M059J (cell line): ENCODE measurements at regions not wholly inside any gene's neighbourhood (a gene's known extent, or its start where the extent isn't known, plus 50 kb on each side); places are given as distances from the start of the nearest gene placed in this dataset.
"Not testable (repeated sequence)": the region's sequence is repeated elsewhere in the genome, so short reads cannot be mapped to it uniquely, and the experiment has no call there.

Experiments used
- DNase-seq: peaks from one replicate; pipeline ENCODE4 v3.0.0-alpha.2; 2012; ENCODE audit warnings: low read depth

GRCh38 chr2:234802071-234802844 lies 149.6 kb upstream of the SH3BP4 start:
- DNase-seq: no peak

- no peak for DNase-seq
Observed at GRCh38 chr2:234797566-234798250, 154.1 kb upstream of the SH3BP4 start.

- DNase-seq: peak; percentile 10
Observed at GRCh38 chr2:234796045-234796591, 155.7 kb upstream of the SH3BP4 start.

- DNase-seq: peak; percentile 68
Observed at GRCh38 chr2:234795272-234795920, 156.4 kb upstream of the SH3BP4 start.

GRCh38 chr2:234794866-234795265 lies 157.0 kb upstream of the SH3BP4 start:
- DNase-seq: no peak

- DNase-seq: no peak
Observed at GRCh38 chr2:234793212-234793785, 158.5 kb upstream of the SH3BP4 start.

DNA sequence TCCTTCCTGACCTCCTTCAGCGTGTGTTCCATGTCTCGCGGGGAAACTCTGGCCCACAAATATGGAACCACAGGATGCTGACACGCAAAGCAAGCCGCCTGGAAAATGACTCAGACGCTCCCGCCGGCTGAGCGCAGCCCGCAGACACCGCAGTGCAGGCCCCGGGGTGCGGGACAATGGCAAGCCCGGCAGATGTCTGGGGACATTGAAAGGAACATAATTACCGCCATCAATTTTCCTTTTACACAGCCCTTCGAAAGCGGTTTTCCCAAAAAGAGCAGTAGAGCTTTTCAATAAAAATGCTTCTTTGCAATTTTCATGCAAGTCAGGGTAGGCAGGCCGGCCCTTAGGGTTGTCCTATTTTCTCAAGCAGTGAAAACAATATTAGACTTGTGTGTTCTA lies 159.2 kb upstream of the SH3BP4 start:
- peak; percentile 90 for DNase-seq

- not testable (repeated sequence) for DNase-seq
Observed at GRCh38 chr2:234792096-234792495, 159.7 kb upstream of the SH3BP4 start.

DNA sequence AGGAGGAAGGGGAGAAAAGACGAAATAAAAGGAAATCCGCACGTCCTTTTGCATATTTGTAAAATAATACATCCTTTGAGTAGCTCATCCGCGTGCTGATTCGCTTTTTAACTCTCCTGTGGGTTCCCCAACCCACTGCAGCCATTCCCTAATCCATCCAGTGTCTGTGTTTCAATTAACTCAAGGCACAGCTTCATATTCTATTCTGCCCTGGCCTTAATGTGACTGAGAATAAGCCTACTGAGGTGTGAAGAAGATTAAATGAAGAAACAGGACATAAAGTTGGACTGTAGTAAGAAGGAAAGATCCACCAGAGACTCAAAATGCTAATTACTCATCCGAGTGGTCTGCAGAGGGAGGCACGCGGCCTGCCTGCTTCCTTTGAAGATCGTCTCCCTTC lies 161.4 kb upstream of the SH3BP4 start:
- no peak for DNase-seq

- DNase-seq: no peak
Observed at GRCh38 chr2:234789556-234790325, 162.1 kb upstream of the SH3BP4 start.

GRCh38 chr2:234788841-234789240 lies 163.0 kb upstream of the SH3BP4 start:
- DNase-seq: no peak

DNA sequence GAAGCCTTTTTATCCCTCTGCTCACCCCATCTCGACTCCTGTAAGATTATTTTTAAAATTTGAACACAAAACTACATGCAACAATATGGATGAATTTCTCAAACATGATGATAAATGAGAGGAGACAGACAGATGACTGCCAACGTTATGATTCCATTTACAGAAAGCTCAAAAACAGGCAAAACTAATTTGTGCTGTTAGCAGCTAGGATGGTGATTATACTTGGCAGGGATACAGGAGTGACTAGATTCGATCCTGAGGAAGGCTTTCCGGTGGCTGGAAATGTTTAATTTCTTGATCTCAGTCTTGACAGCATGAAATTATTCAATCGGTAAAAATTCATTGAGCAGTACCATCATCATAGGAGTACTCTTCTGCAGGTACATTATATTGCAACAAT lies 163.4 kb upstream of the SH3BP4 start:
- DNase-seq: no peak

DNA sequence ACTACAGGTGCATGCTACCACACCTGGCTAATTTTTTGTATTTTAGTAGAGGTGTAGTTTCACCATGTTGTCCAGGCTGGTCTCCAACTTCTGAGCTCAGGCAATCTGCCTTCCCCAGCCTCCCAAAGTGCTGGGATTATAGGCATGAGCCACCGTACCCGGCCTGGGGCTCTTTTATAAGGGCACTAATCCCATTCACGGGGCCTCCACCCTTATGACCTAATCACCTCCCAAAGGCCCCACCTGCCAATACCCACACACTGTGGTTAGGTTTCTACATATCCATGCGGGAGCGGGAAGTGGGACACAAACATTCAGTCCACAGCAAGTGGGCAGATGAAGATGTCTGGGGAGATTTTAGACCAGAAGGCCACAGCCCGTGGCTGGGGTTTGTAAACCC lies 164.7 kb upstream of the SH3BP4 start:
- DNase-seq: no peak

GRCh38 chr2:234773764-234774409 lies 177.9 kb upstream of the SH3BP4 start:
- no peak for DNase-seq

DNA sequence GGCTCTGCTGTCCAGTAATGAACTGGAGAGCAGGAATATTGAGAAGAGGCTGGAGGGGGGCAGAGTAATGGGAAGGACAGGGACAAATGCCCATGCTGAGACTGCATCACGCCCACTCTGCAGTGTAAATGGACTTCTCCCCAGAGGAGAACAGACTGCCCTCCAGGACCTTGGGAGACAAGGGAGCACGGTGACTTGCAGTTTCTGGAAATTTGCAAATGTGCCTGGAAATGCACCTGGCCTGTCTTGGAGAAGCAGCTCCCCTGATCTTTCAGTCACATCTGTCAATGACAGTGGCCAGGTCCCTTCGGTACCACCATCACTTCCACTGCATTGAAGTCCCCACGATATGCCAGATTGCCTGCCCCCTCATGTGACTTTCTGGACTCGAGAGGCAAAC lies 178.7 kb upstream of the SH3BP4 start:
- DNase-seq: no peak

- DNase-seq: no peak
Observed at GRCh38 chr2:234772733-234773060, 179.1 kb upstream of the SH3BP4 start.

GRCh38 chr2:234771980-234772732 lies 179.7 kb upstream of the SH3BP4 start:
- peak; percentile 80 for DNase-seq

DNA sequence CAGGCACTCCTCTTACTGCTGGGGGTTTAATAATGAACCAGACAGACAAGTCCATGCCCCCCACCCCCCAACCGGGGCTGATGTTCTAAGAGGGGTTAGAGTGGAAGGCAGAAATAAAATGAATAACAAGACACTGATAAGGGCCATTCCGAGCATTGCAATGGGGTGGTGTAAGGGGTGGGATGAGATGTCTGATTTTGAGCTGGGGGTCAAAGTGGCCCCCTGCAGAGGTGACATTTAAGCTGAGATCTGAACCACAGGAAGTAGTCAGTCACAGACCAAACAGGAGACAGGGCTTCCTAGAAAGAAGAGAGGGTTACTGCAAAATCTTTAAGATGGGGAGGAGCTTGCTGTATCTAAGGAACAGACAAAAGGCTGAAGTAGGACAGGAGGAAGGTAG lies 180.6 kb upstream of the SH3BP4 start:
- no peak for DNase-seq

GRCh38 chr2:234770715-234771141 lies 181.1 kb upstream of the SH3BP4 start:
- no peak for DNase-seq

- DNase-seq: peak; percentile 75
Observed at GRCh38 chr2:234770031-234770506, 181.7 kb upstream of the SH3BP4 start.
